Esophagus (tissue), 2 donors: ENCODE measurements at regions not wholly inside any gene's neighbourhood (a gene's known extent, or its start where the extent isn't known, plus 50 kb on each side); places are given as distances from the start of the nearest gene placed in this dataset.

ENCODE experiments used
- H3K27ac ChIP-seq, 2 donors: one replicate each; pipeline ENCODE4 v1.5.1; 2013; ENCODE audit warnings: low read depth in 2 of 2, mild to moderate bottlenecking in 2 of 2, inconsistent platforms in 1 of 2, low read length in 1 of 2, moderate library complexity in 1 of 2
- H3K27me3 ChIP-seq, 2 donors: one replicate each; pipeline ENCODE4 v1.6.1; 2013; ENCODE audit warnings: low read length in 2 of 2, control low read depth in 1 of 2, mild to moderate bottlenecking in 1 of 2; ENCODE audit not compliant: insufficient read depth in 2 of 2, control insufficient read depth in 1 of 2
- H3K36me3 ChIP-seq, 2 donors: one replicate each; pipeline ENCODE4 v1.6.1; 2013; ENCODE audit warnings: low read length in 1 of 2; ENCODE audit not compliant: control insufficient read depth in 2 of 2, insufficient read depth in 2 of 2
- H3K4me1 ChIP-seq, 2 donors: one replicate each; pipeline ENCODE4 v1.6.1; 2013; ENCODE audit warnings: low read length in 1 of 2; ENCODE audit not compliant: control insufficient read depth in 2 of 2, insufficient read depth in 2 of 2
- H3K4me3 ChIP-seq, 2 donors: one replicate each; pipeline ENCODE4 v1.5.1; 2013; ENCODE audit warnings: low read length in 2 of 2, mild to moderate bottlenecking in 2 of 2, low read depth in 1 of 2, moderate library complexity in 1 of 2
- H3K9me3 ChIP-seq, 2 donors: one replicate each; pipeline ENCODE4 v1.6.1; 2013; ENCODE audit warnings: mild to moderate bottlenecking in 2 of 2, low read depth in 1 of 2, low read length in 1 of 2, moderate library complexity in 1 of 2; ENCODE audit not compliant: control insufficient read depth in 2 of 2, insufficient read depth in 1 of 2
- WGBS, 2 donors: extraction: QIAGEN DNeasy Blood & Tissue Kit; methylation state at CpG; one replicate each; pipeline ENCODE4 v1.1.7; 2013; 5-methylcytosine and 5-hydroxymethylcytosine counted together
- donor health status: healthy with polysubstance abuse.
- donor health status: Bipolar disorder and iron deficiency.

DNA sequence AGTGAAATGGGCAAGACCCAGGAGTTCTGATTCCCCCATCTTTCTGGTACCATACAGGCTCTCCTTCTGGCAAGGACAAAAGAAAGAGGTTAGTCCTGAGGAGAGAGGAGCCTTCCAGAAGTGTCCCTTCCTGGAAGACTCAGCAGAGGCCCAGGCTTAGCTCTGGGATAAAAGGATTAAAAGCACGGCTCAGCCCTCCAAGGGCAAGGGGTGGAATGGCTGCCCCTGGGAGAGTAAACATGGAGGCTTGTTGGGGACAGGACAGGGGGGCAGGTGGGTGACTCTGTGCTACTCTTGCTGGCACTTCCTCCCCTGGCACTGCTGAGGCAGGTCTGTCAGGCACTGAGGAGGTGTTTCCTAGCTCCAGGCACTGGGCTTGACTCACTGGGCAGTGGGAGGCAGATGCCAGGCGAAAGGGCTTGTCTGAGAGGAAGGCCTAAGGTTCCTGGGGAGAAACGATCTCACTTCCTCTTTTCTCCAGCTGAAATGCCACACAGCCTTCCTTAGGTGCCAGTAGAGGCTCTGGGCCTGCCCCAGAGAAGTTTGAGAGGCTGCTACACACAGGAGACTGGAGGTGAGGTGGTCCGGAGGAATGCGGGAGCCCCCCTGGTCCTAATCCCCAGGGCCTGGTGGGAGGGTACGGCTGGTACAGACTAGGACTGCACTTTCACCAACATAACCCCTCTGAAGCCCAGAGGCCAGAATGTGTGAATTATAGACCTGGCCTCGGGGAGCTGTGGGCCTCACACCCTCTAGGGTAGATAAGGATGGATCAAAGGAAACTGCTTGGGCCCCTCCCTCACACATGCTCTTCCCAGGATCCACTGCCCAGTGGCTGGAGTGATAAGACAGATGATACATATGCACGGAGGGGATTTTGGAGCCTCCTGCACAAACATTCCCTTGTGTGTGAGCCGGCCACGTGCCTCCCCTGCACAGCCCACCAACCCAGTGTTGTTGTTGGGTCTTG is 63.2 kb upstream of the PODXL start:
- no peaks in the 10 kb centered on the region for H3K9me3 ChIP-seq

DNA sequence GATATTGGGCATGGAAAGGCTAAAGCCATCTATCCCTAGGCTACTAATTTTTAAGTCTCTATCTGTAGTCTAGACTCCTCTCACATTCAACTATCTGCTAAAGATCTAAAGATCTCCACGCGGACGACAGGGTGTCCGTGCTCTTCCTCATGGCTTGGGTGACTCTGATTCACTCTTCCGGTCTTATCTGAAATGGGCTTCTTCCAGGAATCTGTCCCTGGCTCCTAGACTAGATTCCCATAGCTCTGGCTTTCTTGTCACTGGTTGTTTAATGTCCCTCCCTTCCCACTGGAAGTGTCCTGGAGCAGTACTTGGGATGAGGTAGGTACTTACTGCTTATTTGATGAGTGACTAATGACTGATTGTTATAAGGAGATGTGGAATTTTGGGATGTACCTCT is 62.0 kb upstream of the PODXL start:
- Histone ChIP-seq H3K27ac (no peak overlapping the region), H3K4me3 (no peak overlapping the region), H3K36me3 (no peaks in the 10 kb centered on the region), H3K4me1 (no peaks in the 10 kb centered on the region), H3K27me3 (no peaks in the 10 kb centered on the region), H3K9me3 (no peaks in the 10 kb centered on the region)
- WGBS, 2 donors = 65 to 86% methylated on average over 5 of the region's 5 CpGs

More for the DNA sequence above, 63.2 kb upstream of the PODXL start:
- 64 to 67% methylated on average over 10 of the region's 10 CpGs for WGBS, 2 donors
- no peaks in the 10 kb centered on the region for H3K36me3 ChIP-seq
- H3K4me3 ChIP-seq = no peak overlapping the region
- no peaks in the 10 kb centered on the region for H3K27me3 ChIP-seq
- H3K4me1 ChIP-seq = no peaks in the 10 kb centered on the region
- H3K27ac ChIP-seq = no peak overlapping the region

DNA sequence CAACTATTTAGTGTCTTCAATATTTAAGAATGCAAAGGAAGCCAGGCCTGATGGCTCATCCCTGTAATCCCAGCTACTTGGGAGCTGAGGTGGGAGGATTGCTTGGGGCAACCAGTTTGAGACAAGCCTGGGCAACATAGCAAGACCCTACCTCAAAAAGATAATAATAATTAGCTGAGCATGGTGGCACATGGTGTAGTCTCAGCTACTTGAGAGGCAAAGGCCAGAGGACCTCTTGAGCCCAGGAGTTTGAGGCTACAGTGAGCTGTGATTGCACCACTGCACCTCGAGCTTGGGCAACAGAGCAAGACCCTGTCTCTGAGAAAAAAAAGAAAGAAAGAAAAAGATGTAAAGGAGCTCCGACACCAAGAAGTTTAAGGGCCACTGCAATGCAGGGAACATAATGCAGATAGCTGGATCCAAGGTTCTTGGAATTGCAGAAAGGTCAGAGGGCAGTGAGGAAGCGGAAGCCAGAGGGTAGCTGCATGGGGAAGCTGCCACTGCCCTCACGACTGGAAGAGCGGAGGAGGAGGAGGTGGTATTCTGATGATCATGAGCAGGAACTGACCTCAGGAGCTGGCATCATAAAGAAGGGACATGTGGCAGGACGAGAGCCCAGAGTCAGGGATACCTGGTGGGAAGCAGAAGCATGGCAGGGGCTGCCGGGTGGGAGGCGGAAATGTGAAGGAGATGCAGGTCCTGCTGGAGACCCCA is 60.2 kb upstream of the PODXL start:
- Histone ChIP-seq H3K4me3 (no peak overlapping the region), H3K4me1 (no peaks in the 10 kb centered on the region), H3K9me3 (no peaks in the 10 kb centered on the region), H3K27me3 (no peaks in the 10 kb centered on the region), H3K27ac (no peak overlapping the region), H3K36me3 (no peaks in the 10 kb centered on the region)
- 86% methylated on average over 8 of the region's 8 CpGs for WGBS, 2 donors

DNA sequence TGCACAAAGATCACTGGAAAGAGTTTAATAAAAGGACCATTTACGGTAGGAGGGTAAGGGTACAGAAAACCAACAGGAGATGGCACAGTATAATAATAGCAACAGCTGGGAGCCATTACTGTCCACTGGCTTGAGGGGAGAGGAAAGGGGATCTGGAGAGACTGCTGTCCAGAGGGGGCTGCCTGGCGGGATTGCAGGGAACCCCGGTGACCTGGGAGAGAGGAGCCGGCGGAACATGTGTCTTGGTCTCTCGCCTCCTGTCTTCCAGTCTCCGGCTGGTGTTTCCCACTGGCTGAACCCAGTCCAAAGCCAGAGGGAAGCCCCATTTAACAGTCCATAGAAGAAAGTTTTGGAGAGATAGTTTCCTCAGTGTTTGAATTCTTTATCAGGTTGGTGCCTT is 57.5 kb upstream of the PODXL start:
- H3K27me3 ChIP-seq = no peaks in the 10 kb centered on the region
- H3K36me3 ChIP-seq = no peaks in the 10 kb centered on the region
- WGBS, 2 donors = 73 to 85% methylated on average over 7 of the region's 7 CpGs
- H3K4me3 ChIP-seq = no peak overlapping the region
- no peaks in the 10 kb centered on the region for H3K4me1 ChIP-seq
- no peak overlapping the region for H3K27ac ChIP-seq
- no peaks in the 10 kb centered on the region for H3K9me3 ChIP-seq

DNA sequence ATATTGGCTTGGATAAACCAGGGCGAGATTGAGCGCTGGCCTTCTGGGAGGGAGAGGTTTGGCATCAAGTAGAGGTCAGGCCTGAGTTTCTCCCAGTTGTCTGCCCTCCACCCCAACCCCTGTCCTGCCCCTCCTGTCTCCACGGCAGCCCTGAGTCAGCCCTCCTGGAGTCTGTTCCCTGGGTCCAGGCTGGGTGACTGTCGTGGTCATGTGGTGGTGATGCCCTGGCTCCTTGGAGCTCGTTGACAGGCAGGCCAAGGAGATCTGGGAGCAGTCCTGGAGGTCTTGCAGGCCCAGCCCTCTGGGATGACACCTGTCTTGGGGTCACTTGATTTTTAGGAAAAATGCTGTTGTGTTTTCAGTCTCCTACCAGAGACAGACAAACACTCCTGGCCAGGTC is 53.6 kb upstream of the PODXL start:
- H3K4me1 ChIP-seq = no peaks in the 10 kb centered on the region
- 78 to 80% methylated on average over 5 of the region's 5 CpGs for WGBS, 2 donors
- no peak overlapping the region for H3K4me3 ChIP-seq
- H3K9me3 ChIP-seq = no peaks in the 10 kb centered on the region
- H3K36me3 ChIP-seq = no peaks in the 10 kb centered on the region
- no peak overlapping the region for H3K27ac ChIP-seq
- no peaks in the 10 kb centered on the region for H3K27me3 ChIP-seq

DNA sequence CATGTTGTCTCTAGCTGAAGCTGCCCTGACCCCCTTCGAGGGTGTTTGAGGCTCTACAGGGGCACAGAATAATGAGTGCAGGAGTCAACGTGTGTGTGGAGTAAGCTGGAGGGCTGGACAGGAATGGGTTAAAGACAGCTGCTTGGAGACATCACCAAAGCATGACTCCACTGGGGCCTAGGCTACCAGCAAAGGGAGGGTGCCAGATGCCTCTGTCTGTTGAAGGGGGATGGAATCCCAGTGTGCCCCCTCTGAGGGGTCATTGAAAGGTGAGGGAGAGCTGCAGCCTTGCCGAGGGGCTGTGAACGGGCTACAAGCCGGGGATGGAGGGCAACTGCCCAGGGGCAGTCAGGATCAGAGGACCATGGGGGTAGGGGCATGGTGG is 51.7 kb upstream of the PODXL start:
- Histone ChIP-seq H3K4me1 (no peaks in the 10 kb centered on the region), H3K4me3 (no peak overlapping the region), H3K27me3 (no peaks in the 10 kb centered on the region), H3K36me3 (no peaks in the 10 kb centered on the region), H3K27ac (no peak overlapping the region), H3K9me3 (no peaks in the 10 kb centered on the region)
- WGBS, 2 donors = 47 to 56% methylated on average over 5 of the region's 5 CpGs

DNA sequence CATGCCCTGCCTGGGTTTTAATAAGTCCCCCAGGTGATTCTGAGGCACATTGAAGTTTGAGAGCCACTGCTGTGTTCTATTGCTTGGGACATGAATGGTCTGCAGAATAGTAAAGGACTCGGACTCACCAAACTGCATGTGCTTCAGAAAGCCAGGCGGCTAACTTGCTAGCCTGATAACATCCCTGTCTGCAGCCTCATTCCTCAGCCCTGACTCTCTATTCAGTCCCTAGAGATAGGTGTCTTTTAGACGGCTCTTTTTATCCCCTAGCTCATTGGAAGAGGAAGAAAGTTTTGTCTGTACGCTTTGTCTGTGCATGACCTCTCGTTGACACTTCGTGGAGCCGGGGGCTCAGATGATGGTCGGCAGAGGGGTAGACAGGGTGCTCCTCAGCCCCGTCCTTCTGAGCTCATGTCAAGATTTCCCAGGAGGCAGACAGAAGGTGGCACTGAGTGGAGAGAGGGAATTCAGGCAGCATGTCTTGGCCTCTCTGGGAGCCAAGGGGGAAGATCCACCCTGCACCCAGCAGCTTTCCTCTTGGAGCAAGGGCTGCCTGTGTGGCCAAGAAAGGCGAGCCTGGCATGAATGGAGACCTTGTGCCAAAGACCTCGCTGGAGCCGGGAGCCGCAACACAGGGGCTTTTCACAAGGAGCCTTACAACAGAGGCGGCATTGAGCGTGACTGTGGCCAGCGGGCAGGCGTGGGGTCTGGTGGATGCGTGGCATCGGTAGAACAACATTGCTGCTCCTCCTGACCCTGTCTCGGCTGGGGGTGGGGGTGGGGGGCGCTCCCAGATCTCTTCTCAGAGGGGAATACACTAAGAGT is 51.1 kb upstream of the PODXL start:
- no peaks in the 10 kb centered on the region for H3K9me3 ChIP-seq
- H3K36me3 ChIP-seq = no peaks in the 10 kb centered on the region
- no peak overlapping the region for H3K4me3 ChIP-seq
- no peaks in the 10 kb centered on the region for H3K27me3 ChIP-seq
- 70 to 73% methylated on average over 21 of the region's 21 CpGs for WGBS, 2 donors
- H3K4me1 ChIP-seq = no peaks in the 10 kb centered on the region
- no peak overlapping the region for H3K27ac ChIP-seq

DNA sequence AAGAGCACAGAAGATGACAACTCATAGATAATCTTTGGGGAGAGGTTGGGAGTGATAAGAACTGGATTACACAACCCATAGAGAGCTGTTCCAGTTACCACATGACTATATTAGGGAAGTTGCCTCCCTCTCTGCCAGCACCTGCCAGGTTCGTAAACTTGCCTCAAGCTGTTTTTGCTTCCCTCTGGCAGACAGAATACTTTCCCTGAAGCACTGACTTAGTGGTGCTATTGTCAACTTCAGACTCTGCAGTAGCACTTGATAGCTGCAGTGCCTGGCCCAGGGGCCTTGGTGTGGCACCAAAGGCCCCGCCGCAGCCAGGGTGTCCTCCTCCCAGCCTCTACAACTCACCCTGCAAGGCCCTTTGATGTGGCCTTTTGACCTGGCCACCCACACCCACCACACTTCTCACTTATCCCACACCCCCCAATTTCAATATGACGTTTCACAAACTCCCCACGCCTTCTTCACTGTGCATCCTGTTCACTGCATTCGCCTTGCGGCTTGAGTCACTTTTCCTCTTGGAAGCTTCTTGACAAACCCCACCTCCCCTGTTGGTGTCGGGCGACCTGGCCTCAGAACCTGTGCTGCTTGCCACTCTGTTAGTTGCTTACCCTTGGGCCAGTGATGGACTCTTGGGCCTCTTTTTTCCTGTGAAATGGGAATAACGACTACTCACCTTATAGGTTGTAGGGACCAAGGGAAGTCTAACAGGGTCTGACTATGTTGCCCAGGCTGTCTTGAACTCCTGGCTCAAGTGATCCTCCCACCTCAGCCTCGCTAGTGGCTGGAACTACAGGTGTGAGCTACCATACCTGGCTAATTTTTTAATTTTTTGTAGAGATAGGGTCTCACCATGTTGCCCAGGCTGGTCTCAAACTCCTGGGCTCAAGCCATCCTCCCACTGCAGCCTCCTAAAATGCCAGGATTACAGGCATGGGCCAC is 50.2 kb upstream of the PODXL start:
- Histone ChIP-seq H3K27me3 (no peaks in the 10 kb centered on the region), H3K4me1 (no peaks in the 10 kb centered on the region), H3K27ac (no peak overlapping the region), H3K4me3 (no peak overlapping the region), H3K36me3 (no peaks in the 10 kb centered on the region), H3K9me3 (no peaks in the 10 kb centered on the region)
- 78 to 85% methylated on average over 11 of the region's 11 CpGs for WGBS, 2 donors
